NCI-H1417 treated with DMSO at 0.1 percent for 48 hours (cell line): ENCODE measurements at regions not wholly inside any gene's neighbourhood (a gene's known extent, or its start where the extent isn't known, plus 50 kb on each side); places are given as distances from the start of the nearest gene placed in this dataset.
"Not testable (repeated sequence)": the region's sequence is repeated elsewhere in the genome, so short reads cannot be mapped to it uniquely, and the experiment has no call there.

ENCODE experiments used
- DNase-seq: peaks from one replicate; lab custom pipeline; 2025; lab: John Stamatoyannopoulos, UW

GRCh38 chr13:65943024-65943423 lies 1287.1 kb downstream of the PCDH9 start:
- no peak for DNase-seq

GRCh38 chr13:65940720-65941119 lies 1289.4 kb downstream of the PCDH9 start:
- peak; percentile 69 for DNase-seq

GRCh38 chr13:65937251-65937650 lies 1292.9 kb downstream of the PCDH9 start:
- DNase-seq: peak; percentile 72

GRCh38 chr13:65936249-65936648 lies 1293.9 kb downstream of the PCDH9 start:
- DNase-seq: no peak

GRCh38 chr13:65932587-65933239 lies 1297.4 kb downstream of the PCDH9 start:
- no peak for DNase-seq

GRCh38 chr13:65932013-65932412 lies 1298.1 kb downstream of the PCDH9 start:
- DNase-seq: no peak

- DNase-seq: no peak
Measured at GRCh38 chr13:65929436-65929835, 1300.7 kb downstream of the PCDH9 start.

- no peak for DNase-seq
Measured at GRCh38 chr13:65926750-65927171, 1303.4 kb downstream of the PCDH9 start.

- not testable (repeated sequence) for DNase-seq
Measured at GRCh38 chr13:65922846-65923245, 1307.3 kb downstream of the PCDH9 start.

GRCh38 chr13:65921933-65922332 lies 1308.2 kb downstream of the PCDH9 start:
- no peak for DNase-seq

GRCh38 chr13:65917731-65918130 lies 1312.4 kb downstream of the PCDH9 start:
- no peak for DNase-seq

GRCh38 chr13:65915195-65915594 lies 1314.9 kb downstream of the PCDH9 start:
- no peak for DNase-seq

- DNase-seq: no peak
Measured at GRCh38 chr13:65914716-65915115, 1315.4 kb downstream of the PCDH9 start.

GRCh38 chr13:65913173-65913572 lies 1317.0 kb downstream of the PCDH9 start:
- DNase-seq: no peak

GRCh38 chr13:65912516-65912915 lies 1317.6 kb downstream of the PCDH9 start:
- DNase-seq: no peak

- no peak for DNase-seq
Measured at GRCh38 chr13:65911546-65912193, 1318.5 kb downstream of the PCDH9 start.

GRCh38 chr13:65909501-65909900 lies 1320.6 kb downstream of the PCDH9 start:
- no peak for DNase-seq

GRCh38 chr13:65907666-65908525 lies 1322.2 kb downstream of the PCDH9 start:
- no peak for DNase-seq

GRCh38 chr13:65901723-65902122 lies 1328.4 kb downstream of the PCDH9 start:
- no peak for DNase-seq

GRCh38 chr13:65894049-65894448 lies 1336.1 kb downstream of the PCDH9 start:
- no peak for DNase-seq

- no peak for DNase-seq
Measured at GRCh38 chr13:65892859-65893258, 1337.3 kb downstream of the PCDH9 start.

GRCh38 chr13:65889368-65889767 lies 1340.8 kb downstream of the PCDH9 start:
- no peak for DNase-seq

GRCh38 chr13:65882810-65883209 lies 1347.3 kb downstream of the PCDH9 start:
- no peak for DNase-seq
